Natural killer cell treated with Interleukin-12 subunit alpha and Interleukin-12 subunit beta and Interleukin-15 and Interleukin-18, amount 100 ng/mL, for 72 hours (primary cell): ENCODE measurements at regions not wholly inside any gene's neighbourhood (a gene's known extent, or its start where the extent isn't known, plus 50 kb on each side); places are given as distances from the start of the nearest gene placed in this dataset.

Experiments used
- ATAC-seq, 2 donors: fragments of 150-1000 bp; cut with Tn5 transposase in 1 of 2; sonication (Bioruptor Pico), chemical (Tn5 transposase) in 1 of 2; 2 replicates each; pipeline ENCODE4 v1.10.0; 2021
- DNase-seq: peaks from one replicate; pipeline ENCODE4 v3.0.0; 2022; ENCODE audit warnings: low spot score
- H3K27ac Mint-ChIP-seq, 2 donors: 1 replicate in 1 of 2; 2 replicates in 1 of 2; pipeline ENCODE4 v1.8.0; 2022; ENCODE audit warnings: mixed read lengths in 2 of 2, mild to moderate bottlenecking in 1 of 2, moderate library complexity in 1 of 2
- H3K27me3 Mint-ChIP-seq, 2 donors: 1 replicate in 1 of 2; 2 replicates in 1 of 2; pipeline ENCODE4 v1.8.0; 2022; ENCODE audit warnings: mixed read lengths in 2 of 2
- H3K36me3 Mint-ChIP-seq: one replicate; pipeline ENCODE4 v1.8.0; 2022; ENCODE audit warnings: mixed read lengths
- H3K4me1 Mint-ChIP-seq, 2 donors: 1 replicate in 1 of 2; 2 replicates in 1 of 2; pipeline ENCODE4 v1.8.0; 2022; ENCODE audit warnings: low read depth in 2 of 2, mixed read lengths in 2 of 2, mild to moderate bottlenecking in 1 of 2
- H3K4me3 Mint-ChIP-seq: one replicate; pipeline ENCODE4 v1.8.0; 2022; ENCODE audit warnings: mixed read lengths
- H3K9me3 Mint-ChIP-seq: 2 replicates; pipeline ENCODE4 v1.8.0; 2022; ENCODE audit warnings: mixed read lengths

DNA sequence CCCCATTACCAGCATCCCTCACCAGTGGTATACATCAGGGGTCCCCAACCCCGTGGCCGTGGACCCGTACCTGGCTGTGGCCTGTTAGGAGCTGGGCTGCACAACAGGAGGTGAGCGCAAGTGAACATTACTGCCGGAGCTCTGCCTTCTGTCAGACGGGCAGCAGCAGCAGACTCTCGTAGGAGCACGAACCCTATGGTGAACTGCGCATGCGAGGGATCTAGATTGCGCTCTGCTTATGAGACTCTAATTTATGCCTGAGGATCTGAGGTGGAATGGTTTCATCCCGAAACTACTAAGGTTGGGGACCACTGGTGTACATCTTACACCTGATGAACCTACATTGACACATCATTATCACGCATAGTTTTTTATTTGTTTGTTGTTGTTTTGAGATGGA is 52.8 kb upstream of the DHX15 start:
- Mint-ChIP-seq H3K27ac (no peak overlapping the region), H3K36me3 (no peaks in the 10 kb centered on the region), H3K9me3 (no peaks in the 10 kb centered on the region), H3K27me3 (no peaks in the 10 kb centered on the region), H3K4me1 (peaks cover 16 to 20% of the 10 kb centered on the region in 2 donors), H3K4me3 (no peak overlapping the region)
- DNase-seq (no peak), ATAC-seq (no peak)

DNA sequence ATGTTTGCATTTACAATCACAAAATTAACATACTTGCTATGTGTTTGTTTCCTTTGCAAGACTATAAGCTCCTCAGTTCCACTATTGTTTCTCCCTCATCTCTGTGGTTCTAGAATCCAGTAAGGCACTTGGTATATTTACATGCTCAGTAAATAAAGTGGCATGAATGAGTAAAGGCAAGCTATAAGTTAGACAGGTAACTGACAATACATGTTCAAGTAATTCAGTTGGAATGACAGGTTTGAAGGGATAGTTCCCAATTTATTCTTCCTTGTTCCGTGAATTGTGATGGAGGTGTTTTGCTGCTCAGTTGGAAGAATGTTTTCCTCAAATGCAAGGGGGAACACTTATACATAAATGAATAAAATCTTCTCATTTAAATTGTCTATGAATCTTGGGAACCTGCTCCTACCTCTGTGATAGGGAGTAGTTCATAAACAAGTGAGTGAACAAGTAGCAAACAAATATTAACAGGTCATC is 54.1 kb upstream of the DHX15 start:
- H3K9me3 Mint-ChIP-seq: no peaks in the 10 kb centered on the region
- H3K27me3 Mint-ChIP-seq: peaks cover 3 to 6% of the 10 kb centered on the region in 2 donors
- H3K4me1 Mint-ChIP-seq: peaks cover 16 to 20% of the 10 kb centered on the region in 2 donors
- no peak overlapping the region for H3K27ac Mint-ChIP-seq
- no peak overlapping the region for H3K4me3 Mint-ChIP-seq
- DNase-seq (no peak), ATAC-seq (no peak)
- no peaks in the 10 kb centered on the region for H3K36me3 Mint-ChIP-seq

DNA sequence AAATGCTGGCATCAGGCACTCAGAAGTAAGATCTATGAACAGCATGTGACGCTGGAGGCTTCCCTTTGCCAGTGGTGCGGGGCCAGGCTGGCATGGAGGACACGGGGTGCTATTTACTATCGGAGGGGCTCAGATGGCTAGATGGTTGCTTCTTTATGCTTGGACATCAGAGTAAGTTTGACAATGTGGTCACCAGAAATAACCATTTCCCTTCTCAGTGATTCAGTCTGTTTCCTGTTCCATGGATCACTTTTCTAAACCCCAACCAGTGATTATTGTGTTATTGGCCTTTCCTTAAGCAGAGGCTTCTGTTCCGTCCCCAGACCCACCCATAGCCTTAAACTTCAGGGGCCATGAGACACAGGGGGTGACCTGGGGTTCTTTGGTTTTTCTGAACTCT is 55.4 kb upstream of the DHX15 start:
- peaks cover 19 to 20% of the 10 kb centered on the region in 2 donors for H3K4me1 Mint-ChIP-seq
- H3K36me3 Mint-ChIP-seq: no peaks in the 10 kb centered on the region
- H3K27ac Mint-ChIP-seq: peak overlapping the region in 1 of 2 donors; percentile 67
- ATAC-seq (no peak), DNase-seq (no peak)
- H3K9me3 Mint-ChIP-seq: no peaks in the 10 kb centered on the region
- peaks cover 3 to 6% of the 10 kb centered on the region in 2 donors for H3K27me3 Mint-ChIP-seq
- H3K4me3 Mint-ChIP-seq: peak overlapping the region; percentile 34

DNA sequence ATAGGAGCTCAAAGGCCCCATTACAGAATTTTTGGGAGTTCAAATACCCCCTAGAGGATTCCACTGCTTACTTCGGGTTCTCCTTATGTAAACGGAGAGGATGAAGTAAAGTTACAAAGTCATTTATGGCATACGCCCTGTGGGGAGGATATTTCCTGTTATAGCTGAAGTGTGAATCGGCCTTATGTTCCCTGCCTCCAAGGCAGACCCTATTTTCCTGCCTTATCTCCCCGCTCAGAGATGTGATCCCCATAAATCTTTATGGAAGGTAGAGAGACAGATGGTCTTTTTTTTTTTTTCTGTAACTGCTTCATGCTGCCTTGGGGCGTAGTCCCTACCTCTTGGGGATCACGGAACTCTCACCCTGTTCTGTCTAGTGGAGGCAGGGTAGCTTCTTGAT is 56.0 kb upstream of the DHX15 start:
- no peak for DNase-seq
- ATAC-seq: no peak
- Mint-ChIP-seq H3K4me3 (peak overlapping the region; percentile 34), H3K27ac (peak overlapping the region; percentile 30 to 67), H3K4me1 (peaks cover 20 to 22% of the 10 kb centered on the region in 2 donors), H3K36me3 (no peaks in the 10 kb centered on the region), H3K9me3 (no peaks in the 10 kb centered on the region), H3K27me3 (peaks cover 3 to 6% of the 10 kb centered on the region in 2 donors)

DNA sequence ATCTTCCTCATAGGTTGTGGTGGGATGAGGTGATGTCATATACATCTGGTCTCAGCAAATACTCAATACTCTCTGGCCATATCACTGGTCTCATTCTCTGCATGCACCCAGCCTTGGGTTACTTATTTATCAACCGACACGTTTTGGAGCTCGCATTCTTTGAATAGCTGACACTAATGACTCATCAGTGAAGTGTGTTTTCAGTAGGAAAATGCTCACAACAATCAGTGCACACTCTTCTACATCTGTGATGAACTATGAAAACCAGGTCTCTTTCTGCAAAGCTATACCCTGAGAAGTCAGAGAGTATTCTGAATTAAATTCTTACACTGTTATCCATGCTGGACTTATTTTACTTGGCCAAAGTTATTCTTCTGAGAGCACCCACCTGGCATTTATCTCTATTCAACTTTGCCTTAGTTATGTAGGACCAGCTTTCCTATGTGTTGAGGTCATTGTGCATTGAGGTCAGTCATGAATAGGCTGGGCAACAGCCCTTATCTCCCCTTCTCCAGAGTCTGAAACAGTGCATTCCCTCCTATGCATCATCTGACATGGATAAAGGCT is 58.7 kb upstream of the DHX15 start:
- no peaks in the 10 kb centered on the region for H3K36me3 Mint-ChIP-seq
- peaks cover 20 to 22% of the 10 kb centered on the region in 2 donors for H3K4me1 Mint-ChIP-seq
- no peak overlapping the region for H3K4me3 Mint-ChIP-seq
- peaks cover 3 to 6% of the 10 kb centered on the region in 2 donors for H3K27me3 Mint-ChIP-seq
- no peaks in the 10 kb centered on the region for H3K9me3 Mint-ChIP-seq
- ATAC-seq (no peak), DNase-seq (no peak)
- H3K27ac Mint-ChIP-seq: no peak overlapping the region

DNA sequence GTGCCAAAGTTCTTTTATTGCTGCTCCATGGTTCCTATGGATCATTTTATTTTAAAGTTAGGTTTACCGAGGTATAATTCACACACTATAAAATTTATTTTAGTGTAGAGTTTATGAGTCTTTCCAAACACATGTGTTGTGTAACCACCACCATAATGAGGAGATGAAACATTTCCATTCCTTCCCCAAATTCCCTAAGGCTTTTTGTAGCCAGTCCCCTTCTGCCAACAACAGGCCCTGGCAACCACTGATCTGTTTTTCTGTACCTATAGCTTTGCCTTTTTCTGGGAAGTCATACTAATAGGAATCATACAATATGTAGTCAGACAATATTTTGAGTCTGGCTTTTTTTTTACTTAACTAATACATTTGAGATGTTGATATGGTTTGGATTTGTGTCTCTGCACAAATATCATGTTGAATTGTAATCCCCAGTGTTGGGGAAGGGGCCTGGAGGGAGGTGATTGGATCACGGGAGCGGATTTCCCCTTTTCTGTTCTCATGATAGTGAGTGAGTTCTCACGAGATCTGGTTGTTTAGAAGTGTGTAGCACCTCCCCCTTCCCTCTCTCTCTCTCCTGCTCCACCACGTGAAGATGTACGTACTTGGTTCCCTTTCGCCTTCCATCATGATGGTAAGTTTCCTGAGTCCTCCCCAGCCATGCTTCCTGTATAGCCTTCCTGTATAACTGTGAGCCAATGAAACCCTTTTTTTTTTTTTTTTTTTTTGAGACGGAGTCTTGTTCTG is 59.6 kb upstream of the DHX15 start:
- no peak overlapping the region for H3K4me3 Mint-ChIP-seq
- DNase-seq (no peak), ATAC-seq (no peak)
- H3K27ac Mint-ChIP-seq: no peak overlapping the region
- no peaks in the 10 kb centered on the region for H3K36me3 Mint-ChIP-seq
- H3K27me3 Mint-ChIP-seq: peaks cover 3 to 6% of the 10 kb centered on the region in 2 donors
- H3K4me1 Mint-ChIP-seq: peaks cover 20 to 22% of the 10 kb centered on the region in 2 donors
- no peaks in the 10 kb centered on the region for H3K9me3 Mint-ChIP-seq

DNA sequence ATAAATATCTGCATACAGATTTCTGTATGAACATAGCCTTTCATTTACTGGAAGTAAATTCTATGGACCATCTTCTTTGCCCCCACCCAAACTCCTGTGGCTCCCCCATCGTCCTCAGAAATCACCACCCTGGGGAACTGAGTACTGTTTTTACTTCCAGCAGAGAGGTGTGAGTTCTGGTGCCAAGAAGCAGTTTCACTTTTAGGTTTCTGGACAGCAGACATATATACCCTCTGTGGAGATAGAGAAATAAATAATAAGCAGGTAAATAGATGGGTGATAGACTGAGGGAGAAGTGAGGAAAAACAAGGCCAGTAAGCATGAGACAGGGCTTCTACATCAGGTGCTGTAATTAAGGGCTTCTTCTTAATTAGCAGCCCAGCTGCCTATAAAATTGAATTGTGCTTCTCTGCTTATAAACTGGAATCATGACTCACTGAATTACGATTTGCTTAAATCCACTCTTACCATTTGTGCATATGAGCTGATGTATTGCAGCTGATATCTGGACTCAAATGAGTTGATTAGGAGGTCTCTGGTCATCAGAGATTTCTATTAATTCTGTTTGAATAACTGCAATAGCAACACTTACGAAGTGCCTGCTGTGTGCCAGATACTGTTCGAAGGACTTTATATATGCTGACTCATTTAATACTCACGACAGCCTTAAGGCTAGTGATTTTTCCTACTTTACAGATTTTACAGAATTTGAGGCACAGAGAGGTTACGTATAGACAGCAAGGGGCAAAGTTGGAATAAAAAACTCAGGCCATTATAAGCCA is 60.8 kb upstream of the DHX15 start:
- Mint-ChIP-seq H3K4me3 (no peak overlapping the region), H3K36me3 (no peaks in the 10 kb centered on the region), H3K27me3 (peaks cover 3 to 6% of the 10 kb centered on the region in 2 donors), H3K27ac (no peak overlapping the region), H3K9me3 (no peaks in the 10 kb centered on the region), H3K4me1 (peaks cover 10 to 12% of the 10 kb centered on the region in 2 donors)
- no peak for ATAC-seq
- DNase-seq: no peak

DNA sequence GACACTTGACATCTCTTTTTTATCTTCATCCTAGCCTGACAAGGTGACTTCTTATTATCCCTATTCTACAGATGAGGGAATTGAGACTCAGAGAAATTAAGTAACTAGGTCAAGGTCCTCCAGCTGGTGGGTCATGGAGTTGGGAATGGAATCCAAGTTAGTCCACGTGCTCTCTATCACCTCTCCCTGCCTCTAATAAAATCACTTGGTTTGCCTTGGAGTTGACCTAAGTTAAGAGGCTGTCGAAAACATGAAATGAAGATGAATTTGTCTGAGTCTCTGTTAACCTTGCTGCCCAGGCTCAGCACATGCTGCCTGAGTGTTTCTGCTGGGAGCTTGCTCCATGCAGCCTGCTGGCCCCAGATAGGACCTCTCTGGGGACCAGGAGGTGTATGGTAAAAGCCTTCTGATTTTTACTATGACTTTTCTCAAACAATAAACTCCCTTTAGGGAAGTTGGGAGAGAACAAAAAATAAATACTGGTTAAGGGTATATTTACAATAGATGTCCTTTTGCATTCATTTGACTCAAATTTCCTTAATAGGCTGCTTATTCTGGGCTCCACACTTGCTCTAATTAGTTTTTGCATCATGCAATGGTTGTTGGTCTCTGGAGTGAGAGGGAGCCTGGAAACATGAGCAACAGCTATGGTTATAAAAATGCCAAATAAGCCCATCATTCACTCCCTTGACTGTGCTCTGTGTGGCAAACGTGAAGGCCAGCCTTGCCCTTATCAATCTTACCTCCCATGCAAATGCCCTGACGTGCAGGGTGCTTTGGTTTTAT is 61.6 kb upstream of the DHX15 start:
- H3K27ac Mint-ChIP-seq: no peak overlapping the region
- H3K27me3 Mint-ChIP-seq: peaks cover 6% of the 10 kb centered on the region in 2 donors
- H3K9me3 Mint-ChIP-seq: no peaks in the 10 kb centered on the region
- H3K4me1 Mint-ChIP-seq: peaks cover 2 to 6% of the 10 kb centered on the region in 2 donors
- no peak for DNase-seq
- no peaks in the 10 kb centered on the region for H3K36me3 Mint-ChIP-seq
- ATAC-seq: no peak
- no peak overlapping the region for H3K4me3 Mint-ChIP-seq

DNA sequence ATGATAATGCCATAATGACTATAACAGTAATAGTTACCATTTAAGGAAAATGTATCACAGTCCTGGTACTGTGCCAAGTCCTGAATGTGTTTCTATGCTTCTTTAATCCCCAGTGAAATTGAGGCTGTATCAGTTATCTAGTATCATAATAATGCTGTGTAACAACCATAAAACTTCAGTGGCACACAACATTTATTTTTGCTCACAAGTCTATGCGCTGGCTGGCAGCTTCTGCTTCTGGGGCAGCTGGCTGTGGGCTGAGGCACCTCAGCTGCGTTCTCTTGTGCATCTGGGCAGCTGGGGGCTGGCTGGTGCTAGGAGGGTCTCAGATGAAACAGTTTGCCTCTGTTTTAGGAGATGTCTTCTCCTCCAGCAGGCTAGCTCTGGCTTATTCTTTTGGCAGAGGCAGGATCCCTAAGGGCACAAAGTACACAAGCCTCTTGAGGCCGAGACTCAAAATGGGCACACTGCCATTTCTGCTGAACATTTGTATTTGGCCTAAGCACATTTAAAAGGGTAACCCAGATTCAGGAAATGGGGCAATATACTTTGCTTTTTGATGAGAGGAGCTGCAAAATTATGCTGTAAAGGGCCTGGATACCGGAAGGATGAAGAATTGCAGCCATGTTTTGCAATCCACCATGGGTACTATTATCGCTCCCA is 62.6 kb upstream of the DHX15 start:
- no peak overlapping the region for H3K4me3 Mint-ChIP-seq
- peaks cover 0 to 6% of the 10 kb centered on the region in 2 donors for H3K4me1 Mint-ChIP-seq
- ATAC-seq (no peak), DNase-seq (no peak)
- H3K27me3 Mint-ChIP-seq: peaks cover 6% of the 10 kb centered on the region in 2 donors
- no peaks in the 10 kb centered on the region for H3K36me3 Mint-ChIP-seq
- no peak overlapping the region for H3K27ac Mint-ChIP-seq
- H3K9me3 Mint-ChIP-seq: no peaks in the 10 kb centered on the region

DNA sequence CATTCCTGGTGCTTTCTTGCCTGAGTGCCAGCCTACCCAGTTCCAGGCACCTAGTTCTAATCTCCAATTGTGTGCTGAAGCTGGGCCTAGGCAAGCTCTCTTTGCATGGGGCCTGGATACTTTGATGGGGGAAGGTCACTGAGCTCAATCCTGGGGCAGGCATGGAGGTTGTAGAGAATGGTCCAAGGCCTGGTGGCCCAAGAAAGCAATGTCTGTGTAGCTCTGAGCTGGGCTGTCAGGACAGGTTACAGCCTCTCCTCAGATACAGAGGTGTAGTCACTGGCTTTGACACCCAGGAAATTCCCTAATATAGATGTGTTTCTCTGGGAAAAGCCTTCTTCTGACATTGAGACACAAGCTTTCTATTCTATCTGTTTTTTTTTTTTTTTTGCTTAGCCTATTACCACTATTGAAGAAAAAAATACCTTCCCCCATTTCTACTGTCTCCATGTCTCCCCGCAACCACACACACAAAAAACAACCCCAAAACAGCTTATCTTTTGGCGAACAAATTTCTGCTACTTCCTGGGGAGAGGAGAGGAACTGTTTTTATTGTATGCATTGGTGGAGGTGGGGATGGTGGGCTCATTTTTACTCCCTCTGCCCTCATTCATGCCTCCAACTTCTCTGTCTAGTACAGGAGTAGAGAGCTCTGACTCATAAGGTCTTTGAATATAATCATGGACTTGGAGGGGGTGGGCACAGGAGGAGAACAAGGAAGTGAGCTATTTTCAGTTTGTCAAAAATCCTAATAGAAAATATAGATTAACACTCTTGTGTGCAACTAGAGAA is 66.7 kb upstream of the DHX15 start:
- H3K4me3 Mint-ChIP-seq: no peak overlapping the region
- H3K36me3 Mint-ChIP-seq: no peaks in the 10 kb centered on the region
- H3K27me3 Mint-ChIP-seq: peaks cover 5 to 8% of the 10 kb centered on the region in 2 donors
- peaks cover 0 to under 1% of the 10 kb centered on the region in 2 donors for H3K4me1 Mint-ChIP-seq
- no peaks in the 10 kb centered on the region for H3K9me3 Mint-ChIP-seq
- no peak for DNase-seq
- ATAC-seq: no peak
- H3K27ac Mint-ChIP-seq: no peak overlapping the region

DNA sequence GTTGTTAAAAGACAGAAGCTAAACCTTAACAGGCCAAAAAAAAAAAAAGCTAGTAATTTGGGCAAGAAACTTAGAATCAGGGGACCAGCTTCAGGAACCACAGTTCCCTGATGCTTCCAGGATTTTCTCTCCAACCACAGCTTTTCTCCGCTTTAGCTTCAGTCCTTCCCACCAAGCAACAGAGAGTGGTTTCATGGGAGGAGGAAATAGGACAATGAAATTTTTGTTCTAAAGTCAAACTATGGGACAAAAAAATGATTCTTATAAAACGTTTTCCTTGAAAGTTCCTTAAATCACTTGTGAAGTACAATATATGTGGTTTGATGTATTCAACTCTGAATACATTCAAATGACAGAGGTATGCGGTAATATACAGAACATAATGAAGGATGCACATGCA is 71.0 kb upstream of the DHX15 start:
- DNase-seq (no peak), ATAC-seq (no peak)
- Mint-ChIP-seq H3K9me3 (no peaks in the 10 kb centered on the region), H3K4me3 (no peak overlapping the region), H3K4me1 (peaks cover 17 to 21% of the 10 kb centered on the region in 2 donors), H3K27ac (no peak overlapping the region), H3K27me3 (peaks cover 22 to 28% of the 10 kb centered on the region in 2 donors), H3K36me3 (no peaks in the 10 kb centered on the region)

DNA sequence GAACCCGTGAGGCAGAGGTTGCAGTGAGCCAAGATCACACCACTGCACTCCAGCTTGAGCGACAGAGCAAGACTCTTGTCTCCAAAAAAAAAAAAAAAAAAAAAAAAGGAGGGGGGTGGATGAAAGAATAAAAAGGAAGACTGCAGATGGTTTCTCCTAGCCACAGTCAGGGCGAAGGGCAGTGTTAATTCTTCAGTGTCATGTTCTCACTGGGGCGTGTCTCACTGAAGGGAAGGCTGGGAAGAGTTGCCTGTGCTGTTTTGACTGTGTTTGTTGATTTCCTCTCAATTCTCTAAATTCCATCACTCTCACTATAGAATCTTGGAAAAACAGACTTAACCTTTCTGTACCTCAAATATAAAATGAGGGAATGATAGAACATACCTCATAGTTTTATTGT is 71.6 kb upstream of the DHX15 start:
- no peak overlapping the region for H3K4me3 Mint-ChIP-seq

More for the DNA sequence above, 71.6 kb upstream of the DHX15 start:
- H3K27ac Mint-ChIP-seq: no peak overlapping the region
- no peak for ATAC-seq
- H3K27me3 Mint-ChIP-seq: peaks cover 21 to 28% of the 10 kb centered on the region in 2 donors
- peaks cover 17 to 21% of the 10 kb centered on the region in 2 donors for H3K4me1 Mint-ChIP-seq
- H3K36me3 Mint-ChIP-seq: no peaks in the 10 kb centered on the region
- no peak for DNase-seq
- H3K9me3 Mint-ChIP-seq: no peaks in the 10 kb centered on the region
